ENCODE measurements at regions not wholly inside any gene's neighbourhood (a gene's known extent, or its start where the extent isn't known, plus 50 kb on each side); places are given as distances from the start of the nearest gene placed in this dataset.

- no peak overlapping the region for H3K4me3 Mint-ChIP-seq (ENCODE audit: low read depth)
- no peaks in the 10 kb centered on the region for H3K9me3 Mint-ChIP-seq (ENCODE audit: low read depth)
- TF ChIP-seq CTCF (IDR thresholded peaks at IDR 0.05; ENCODE audit: unreplicated experiment): no peak
- peaks cover 17% of the 10 kb centered on the region for H3K27me3 Mint-ChIP-seq
- no peak for DNase-seq (ENCODE audit: low spot score, unreplicated experiment)
- peaks cover 5% of the 10 kb centered on the region for H3K4me1 Mint-ChIP-seq (ENCODE audit: low read depth)
- no peak overlapping the region for H3K27ac Mint-ChIP-seq
- H3K36me3 Mint-ChIP-seq (ENCODE audit: insufficient read depth): no peaks in the 10 kb centered on the region
These were observed 195.2 kb downstream of the SH3BP4 start for GRCh38 chr2:235146871-235147565.

DNA sequence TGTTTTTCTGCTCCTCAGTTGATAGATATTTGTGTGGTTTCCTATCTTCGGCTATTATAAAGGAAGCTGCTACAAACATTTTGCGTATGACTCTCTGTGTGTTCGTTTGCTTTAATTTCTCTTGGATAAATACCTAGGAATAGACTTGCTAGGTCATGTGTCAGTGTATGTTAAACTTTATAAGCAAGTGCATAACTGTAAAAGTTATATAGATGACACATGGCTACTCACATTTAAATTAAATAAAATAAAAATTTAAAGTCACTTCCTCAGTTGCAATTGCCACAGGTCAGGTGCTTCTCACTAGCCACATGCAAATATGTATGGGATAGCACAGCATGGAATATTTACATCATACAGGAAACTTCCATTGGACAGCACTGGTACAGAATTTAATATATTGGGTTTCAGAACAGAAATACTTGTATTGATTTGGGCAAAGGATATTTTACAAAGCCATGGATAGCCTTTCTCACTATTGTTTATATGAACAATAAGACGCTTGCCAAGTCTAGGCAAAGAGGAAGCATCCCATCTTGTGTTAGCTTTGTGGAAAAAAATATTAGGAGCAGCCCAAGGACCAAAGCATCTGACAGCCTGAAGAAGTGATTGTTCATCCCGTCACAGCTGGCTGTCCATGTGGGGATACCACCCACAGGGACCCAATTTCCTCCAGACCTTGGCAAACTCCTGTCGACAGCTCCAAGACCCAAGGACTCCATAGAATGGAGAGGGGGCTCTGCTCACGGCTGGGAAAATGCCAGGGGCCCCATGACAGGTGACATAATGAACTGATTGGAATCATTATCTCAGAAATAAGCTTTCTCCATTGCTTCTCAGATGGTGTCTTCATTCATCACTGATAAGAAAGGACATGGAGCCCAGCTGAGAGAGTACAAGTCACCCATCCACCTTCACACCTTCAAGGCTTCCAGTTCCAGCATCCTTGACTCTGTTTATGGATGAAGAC is 196.7 kb downstream of the SH3BP4 start:
- Mint-ChIP-seq H3K4me1 (ENCODE audit: low read depth) (no peaks in the 10 kb centered on the region), H3K27ac (no peak overlapping the region), H3K36me3 (ENCODE audit: insufficient read depth) (no peaks in the 10 kb centered on the region), H3K27me3 (peaks cover 21% of the 10 kb centered on the region), H3K9me3 (ENCODE audit: low read depth) (no peaks in the 10 kb centered on the region), H3K4me3 (ENCODE audit: low read depth) (no peak overlapping the region)
- no peak for DNase-seq (ENCODE audit: low spot score, unreplicated experiment)
- no peak for TF ChIP-seq CTCF (IDR thresholded peaks at IDR 0.05; ENCODE audit: unreplicated experiment)

DNA sequence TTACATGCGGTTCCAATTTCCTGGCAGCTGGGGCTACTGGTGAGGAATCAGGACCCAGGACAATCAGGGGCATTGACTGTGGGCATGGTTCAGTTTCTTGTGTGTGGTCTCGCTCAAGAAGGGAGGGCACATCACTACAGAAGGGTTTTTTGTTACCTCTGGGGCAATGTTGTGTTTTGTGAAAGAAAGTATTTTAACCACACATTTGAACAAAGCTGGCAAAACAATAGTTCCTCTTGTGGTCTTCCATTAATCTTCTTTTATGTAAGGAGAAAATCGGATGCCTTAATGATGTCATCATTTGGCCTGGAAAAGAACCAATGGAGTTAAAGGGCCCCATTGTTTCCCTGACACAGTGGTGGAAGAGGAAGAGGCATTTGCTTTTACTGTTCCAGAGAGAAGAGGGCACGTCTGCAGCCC is 197.4 kb downstream of the SH3BP4 start:
- Mint-ChIP-seq H3K27me3 (peaks cover 18% of the 10 kb centered on the region), H3K9me3 (ENCODE audit: low read depth) (no peaks in the 10 kb centered on the region), H3K4me1 (ENCODE audit: low read depth) (no peaks in the 10 kb centered on the region)

GRCh38 chr2:235149736-235150135 is 197.9 kb downstream of the SH3BP4 start:
- Mint-ChIP-seq H3K27ac (no peak overlapping the region), H3K4me1 (ENCODE audit: low read depth) (no peaks in the 10 kb centered on the region), H3K4me3 (ENCODE audit: low read depth) (no peak overlapping the region), H3K36me3 (ENCODE audit: insufficient read depth) (no peaks in the 10 kb centered on the region), H3K27me3 (peaks cover 17% of the 10 kb centered on the region), H3K9me3 (ENCODE audit: low read depth) (peaks cover 4% of the 10 kb centered on the region)
- no peak for TF ChIP-seq CTCF (IDR thresholded peaks at IDR 0.05; ENCODE audit: unreplicated experiment)
- DNase-seq (ENCODE audit: low spot score, unreplicated experiment): no peak

More for the DNA sequence above, 197.4 kb downstream of the SH3BP4 start:
- DNase-seq (ENCODE audit: low spot score, unreplicated experiment): no peak
- Mint-ChIP-seq H3K4me3 (ENCODE audit: low read depth) (no peak overlapping the region), H3K27ac (no peak overlapping the region), H3K36me3 (ENCODE audit: insufficient read depth) (no peaks in the 10 kb centered on the region)
- TF ChIP-seq CTCF (IDR thresholded peaks at IDR 0.05; ENCODE audit: unreplicated experiment): no peak

- DNase-seq (ENCODE audit: low spot score, unreplicated experiment): no peak
- H3K9me3 Mint-ChIP-seq (ENCODE audit: low read depth): peaks cover 4% of the 10 kb centered on the region
- H3K27ac Mint-ChIP-seq: no peak overlapping the region
- no peaks in the 10 kb centered on the region for H3K36me3 Mint-ChIP-seq (ENCODE audit: insufficient read depth)
- H3K4me3 Mint-ChIP-seq (ENCODE audit: low read depth): no peak overlapping the region
- TF ChIP-seq CTCF (IDR thresholded peaks at IDR 0.05; ENCODE audit: unreplicated experiment): no peak
- no peaks in the 10 kb centered on the region for H3K4me1 Mint-ChIP-seq (ENCODE audit: low read depth)
- H3K27me3 Mint-ChIP-seq: peaks cover 12% of the 10 kb centered on the region
These were observed 199.3 kb downstream of the SH3BP4 start for GRCh38 chr2:235151152-235151551.
